IgD-negative memory B cell (primary cell): ENCODE measurements at regions not wholly inside any gene's neighbourhood (a gene's known extent, or its start where the extent isn't known, plus 50 kb on each side); places are given as distances from the start of the nearest gene placed in this dataset.
"Not testable (repeated sequence)": the region's sequence is repeated elsewhere in the genome, so short reads cannot be mapped to it uniquely, and the experiment has no call there.

Experiments
- H3K27ac Mint-ChIP-seq, 3 donors: one replicate each; pipeline ENCODE4 v1.8.0; 2020 to 2022; ENCODE audit warnings: mild to moderate bottlenecking in 3 of 3, mixed read lengths in 3 of 3, moderate library complexity in 1 of 3
- H3K27me3 Mint-ChIP-seq: one replicate; pipeline ENCODE4 v1.8.0; 2021; ENCODE audit warnings: mixed read lengths
- H3K36me3 Mint-ChIP-seq: one replicate; pipeline ENCODE4 v1.8.0; 2020; ENCODE audit warnings: mild to moderate bottlenecking, mixed read lengths
- H3K4me1 Mint-ChIP-seq, 3 donors: one replicate each; pipeline ENCODE4 v1.8.0; 2020 to 2022; ENCODE audit warnings: mixed read lengths in 3 of 3, mild to moderate bottlenecking in 1 of 3
- H3K4me3 Mint-ChIP-seq, 4 donors: one replicate each; pipeline ENCODE4 v1.8.0; 2020 to 2022; ENCODE audit warnings: mild to moderate bottlenecking in 4 of 4, mixed read lengths in 4 of 4, moderate library complexity in 3 of 4
- H3K9me3 Mint-ChIP-seq, 3 donors: one replicate each; pipeline ENCODE4 v1.8.0; 2020 to 2021; ENCODE audit warnings: mixed read lengths in 3 of 3, mild to moderate bottlenecking in 1 of 3

GRCh38 chr5:99562937-99563627 lies 634.3 kb upstream of the CHD1 start:
- not testable (repeated sequence) for H3K27ac Mint-ChIP-seq, H3K27me3 Mint-ChIP-seq, H3K9me3 Mint-ChIP-seq, H3K4me1 Mint-ChIP-seq, H3K4me3 Mint-ChIP-seq, H3K36me3 Mint-ChIP-seq

GRCh38 chr5:99553211-99553810 lies 624.5 kb upstream of the CHD1 start:
- no peaks in the 10 kb centered on the region for H3K27me3 Mint-ChIP-seq
- H3K9me3 Mint-ChIP-seq, result no peaks in the 10 kb centered on the region
- no peaks in the 10 kb centered on the region for H3K4me1 Mint-ChIP-seq
- H3K36me3 Mint-ChIP-seq, result no peaks in the 10 kb centered on the region
- H3K27ac Mint-ChIP-seq, result no peak overlapping the region
- H3K4me3 Mint-ChIP-seq, result no peak overlapping the region

DNA sequence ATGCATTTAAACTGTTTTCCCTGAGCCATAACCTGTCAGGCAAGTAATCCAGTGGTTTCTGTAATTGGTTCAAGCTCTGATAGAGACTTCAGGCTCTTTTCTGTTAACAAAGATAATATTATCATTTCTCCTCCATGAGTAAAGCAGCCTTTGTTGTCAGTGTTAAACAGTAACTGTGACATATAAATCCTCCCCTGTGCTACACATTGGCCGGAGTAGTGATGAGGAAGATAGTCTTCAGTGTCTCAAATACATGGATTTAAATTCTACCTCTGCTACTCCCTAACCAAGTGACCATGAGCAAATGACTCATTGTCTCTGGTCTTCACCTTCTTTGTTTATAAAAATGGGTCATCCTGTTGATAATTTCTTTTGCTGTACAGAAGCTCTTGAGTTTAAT lies 615.5 kb upstream of the CHD1 start:
- H3K27me3 Mint-ChIP-seq, result no peaks in the 10 kb centered on the region
- H3K27ac Mint-ChIP-seq, result no peak overlapping the region
- H3K36me3 Mint-ChIP-seq, result no peaks in the 10 kb centered on the region
- H3K4me1 Mint-ChIP-seq, result no peaks in the 10 kb centered on the region
- peaks cover 0 to 4% (median 2%) of the 10 kb centered on the region in 3 donors for H3K9me3 Mint-ChIP-seq
- no peak overlapping the region for H3K4me3 Mint-ChIP-seq

DNA sequence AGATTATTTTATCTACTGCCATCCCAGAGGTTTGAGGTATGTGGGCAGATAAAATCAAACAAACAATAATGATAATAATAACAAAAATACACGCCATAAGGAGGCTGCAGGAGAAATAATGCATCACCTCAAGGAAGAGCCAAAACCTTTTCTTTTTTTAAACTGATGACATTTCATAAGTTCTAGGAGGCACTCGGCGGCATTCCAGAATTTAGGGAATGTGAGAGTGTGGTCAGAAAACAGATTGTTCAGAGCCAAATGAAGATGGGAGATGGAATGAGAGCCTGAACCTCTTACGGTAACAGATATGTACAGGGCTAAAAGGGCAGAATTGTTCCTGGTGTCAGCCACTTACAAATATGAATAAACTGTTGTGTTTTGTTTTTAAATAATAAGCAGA lies 615.0 kb upstream of the CHD1 start:
- Mint-ChIP-seq H3K4me3 (no peak overlapping the region), H3K27ac (no peak overlapping the region), H3K36me3 (no peaks in the 10 kb centered on the region), H3K27me3 (no peaks in the 10 kb centered on the region), H3K9me3 (peaks cover 0 to 4% (median 2%) of the 10 kb centered on the region in 3 donors), H3K4me1 (no peaks in the 10 kb centered on the region)

- H3K36me3 Mint-ChIP-seq, H3K27me3 Mint-ChIP-seq: not testable (repeated sequence)
These were observed 605.4 kb upstream of the CHD1 start for GRCh38 chr5:99534241-99534640.

GRCh38 chr5:99521666-99522065 lies 592.9 kb upstream of the CHD1 start:
- H3K9me3 Mint-ChIP-seq, H3K4me3 Mint-ChIP-seq, H3K4me1 Mint-ChIP-seq, H3K27ac Mint-ChIP-seq, H3K36me3 Mint-ChIP-seq, H3K27me3 Mint-ChIP-seq: not testable (repeated sequence)

More at GRCh38 chr5:99534241-99534640, 605.4 kb upstream of the CHD1 start:
- not testable (repeated sequence) for H3K4me1 Mint-ChIP-seq, H3K9me3 Mint-ChIP-seq, H3K27ac Mint-ChIP-seq, H3K4me3 Mint-ChIP-seq

- not testable (repeated sequence) for H3K4me3 Mint-ChIP-seq, H3K27me3 Mint-ChIP-seq, H3K9me3 Mint-ChIP-seq, H3K4me1 Mint-ChIP-seq, H3K36me3 Mint-ChIP-seq, H3K27ac Mint-ChIP-seq
These were observed 587.2 kb upstream of the CHD1 start for GRCh38 chr5:99515864-99516490.

DNA sequence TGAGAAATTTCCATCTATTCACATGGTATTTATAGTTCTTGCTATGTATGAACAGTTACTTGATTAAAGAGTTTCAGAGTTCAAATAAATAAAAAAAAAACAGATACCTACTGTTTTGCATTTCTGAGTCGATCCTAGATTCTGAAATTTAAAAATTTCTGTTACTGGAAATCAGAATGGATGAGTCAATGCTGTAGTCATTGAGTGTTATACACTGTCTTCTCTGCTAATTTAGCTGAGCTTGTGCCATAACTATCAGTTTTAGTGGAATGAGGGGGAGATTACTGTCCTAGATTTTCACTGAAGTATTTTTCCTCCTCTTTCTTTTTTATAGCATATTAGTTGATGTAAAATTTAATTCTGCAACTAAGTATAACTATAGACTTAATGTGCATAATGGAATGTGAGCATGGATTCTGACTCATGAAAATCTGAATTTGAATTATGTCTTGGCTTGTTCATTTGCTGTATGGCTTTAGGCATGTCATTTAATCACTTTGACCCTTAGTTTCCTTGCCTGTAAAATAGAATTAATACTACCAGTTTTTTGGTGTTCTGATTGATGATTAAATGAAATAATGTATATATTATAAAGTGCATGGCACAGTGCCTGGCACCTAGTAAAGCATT lies 581.5 kb upstream of the CHD1 start:
- H3K9me3 Mint-ChIP-seq, H3K4me3 Mint-ChIP-seq, H3K27me3 Mint-ChIP-seq, H3K4me1 Mint-ChIP-seq, H3K36me3 Mint-ChIP-seq, H3K27ac Mint-ChIP-seq: not testable (repeated sequence)

- H3K27me3 Mint-ChIP-seq, H3K36me3 Mint-ChIP-seq, H3K9me3 Mint-ChIP-seq, H3K4me1 Mint-ChIP-seq, H3K4me3 Mint-ChIP-seq, H3K27ac Mint-ChIP-seq: not testable (repeated sequence)
These were observed 580.3 kb upstream of the CHD1 start for GRCh38 chr5:99509064-99509463.

DNA sequence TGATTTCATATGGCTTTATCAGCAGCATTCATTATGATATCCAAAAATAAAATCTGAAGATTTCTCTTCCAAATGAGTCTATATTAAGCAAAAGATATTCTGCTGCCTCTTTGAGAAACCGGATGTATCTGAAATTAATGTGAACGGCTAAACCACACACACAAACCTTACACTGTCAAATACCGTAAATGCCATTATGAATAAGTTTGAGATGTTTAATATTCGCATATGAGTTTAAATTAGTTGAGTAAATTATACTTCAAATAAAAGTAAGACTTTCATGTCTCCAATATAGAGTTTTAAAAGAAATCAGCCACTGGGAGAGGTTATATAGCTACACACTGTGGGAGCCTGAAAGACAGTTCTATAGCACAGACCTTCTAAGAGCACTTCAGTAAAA lies 566.6 kb upstream of the CHD1 start:
- not testable (repeated sequence) for H3K27me3 Mint-ChIP-seq, H3K4me1 Mint-ChIP-seq, H3K9me3 Mint-ChIP-seq, H3K27ac Mint-ChIP-seq, H3K36me3 Mint-ChIP-seq, H3K4me3 Mint-ChIP-seq

GRCh38 chr5:99478450-99478849 lies 549.6 kb upstream of the CHD1 start:
- H3K27ac Mint-ChIP-seq, H3K27me3 Mint-ChIP-seq, H3K36me3 Mint-ChIP-seq, H3K9me3 Mint-ChIP-seq, H3K4me3 Mint-ChIP-seq, H3K4me1 Mint-ChIP-seq: not testable (repeated sequence)

DNA sequence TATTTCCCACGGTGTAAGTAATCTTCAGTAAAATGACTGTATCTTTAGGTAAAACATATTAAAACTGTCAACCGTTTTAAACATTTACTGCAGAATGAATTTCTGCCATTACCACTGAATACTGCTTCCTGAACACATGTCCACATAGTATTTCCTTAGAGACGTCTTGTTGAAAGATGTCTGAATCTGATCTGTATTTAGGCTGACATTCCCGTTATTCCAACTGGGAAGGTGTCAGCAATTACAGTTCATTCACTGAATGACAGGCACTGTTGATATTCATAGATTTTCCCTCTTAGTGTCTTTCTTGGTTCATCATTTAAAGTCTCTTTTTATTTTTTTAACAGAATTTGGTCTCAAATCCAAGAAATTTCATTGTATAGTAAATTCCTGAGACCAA lies 544.5 kb upstream of the CHD1 start:
- not testable (repeated sequence) for H3K36me3 Mint-ChIP-seq, H3K4me3 Mint-ChIP-seq, H3K27ac Mint-ChIP-seq, H3K4me1 Mint-ChIP-seq, H3K9me3 Mint-ChIP-seq, H3K27me3 Mint-ChIP-seq

DNA sequence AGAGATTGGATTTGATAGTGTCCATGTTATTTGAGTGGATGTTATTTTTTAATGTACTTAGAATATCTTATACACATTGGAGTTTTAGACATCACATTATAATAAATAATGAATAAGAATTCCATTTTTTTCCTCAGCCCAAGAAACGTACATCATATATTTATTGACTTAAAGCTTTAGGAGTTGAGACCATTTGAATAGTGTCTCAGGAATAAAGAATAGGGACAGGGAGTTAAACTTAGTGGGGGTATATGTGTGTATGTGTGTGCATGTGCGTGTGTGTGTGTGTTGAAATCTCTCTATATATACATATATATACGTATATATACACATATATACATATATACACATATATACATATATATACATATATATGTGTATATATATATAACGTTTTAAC lies 542.9 kb upstream of the CHD1 start:
- H3K36me3 Mint-ChIP-seq, H3K4me1 Mint-ChIP-seq, H3K27me3 Mint-ChIP-seq, H3K4me3 Mint-ChIP-seq, H3K9me3 Mint-ChIP-seq, H3K27ac Mint-ChIP-seq: not testable (repeated sequence)

DNA sequence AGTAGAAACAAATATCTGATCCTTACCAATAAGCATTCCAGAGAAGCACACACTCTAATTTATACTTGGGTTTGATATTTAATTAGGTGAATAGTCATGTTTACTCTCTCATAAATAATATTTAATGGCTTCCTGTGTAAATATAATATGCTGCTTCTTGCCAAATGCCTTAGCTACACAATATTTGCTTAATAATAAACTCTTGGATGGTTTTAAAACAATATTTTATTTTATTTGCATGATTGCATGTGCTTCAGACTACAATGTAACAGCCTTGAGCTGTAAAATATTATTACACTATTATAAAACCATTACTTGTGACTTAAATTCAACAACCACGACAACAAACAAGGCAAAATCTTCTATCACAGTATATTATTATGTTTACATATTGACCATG lies 542.4 kb upstream of the CHD1 start:
- not testable (repeated sequence) for H3K27ac Mint-ChIP-seq, H3K9me3 Mint-ChIP-seq, H3K27me3 Mint-ChIP-seq, H3K36me3 Mint-ChIP-seq, H3K4me1 Mint-ChIP-seq, H3K4me3 Mint-ChIP-seq

DNA sequence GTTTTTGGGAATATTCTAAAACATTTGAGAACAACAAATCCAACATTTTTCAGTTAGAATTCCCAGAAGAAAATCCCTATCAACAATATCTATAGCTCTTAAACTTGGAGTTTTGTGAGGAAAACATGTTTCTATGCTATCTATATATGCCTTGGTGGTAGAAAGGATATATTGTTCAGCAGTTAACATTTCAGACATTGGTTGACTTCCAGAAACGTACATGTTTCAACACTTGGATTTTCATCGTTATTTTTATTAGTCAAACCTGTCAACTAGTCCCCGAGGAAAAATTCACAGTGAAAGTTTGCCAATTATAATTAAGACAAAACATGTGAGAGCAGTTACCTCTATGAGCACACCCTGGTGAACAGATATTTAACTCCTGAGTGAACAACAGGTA lies 541.8 kb upstream of the CHD1 start:
- H3K4me3 Mint-ChIP-seq, result not testable (repeated sequence)

GRCh38 chr5:99460701-99461100 lies 531.9 kb upstream of the CHD1 start:
- H3K27me3 Mint-ChIP-seq, result no peaks in the 10 kb centered on the region
- no peak overlapping the region for H3K27ac Mint-ChIP-seq
- H3K36me3 Mint-ChIP-seq, result no peaks in the 10 kb centered on the region
- H3K4me3 Mint-ChIP-seq, result no peak overlapping the region
- peaks cover 0 to 2% (median 0%) of the 10 kb centered on the region in 3 donors for H3K9me3 Mint-ChIP-seq
- no peaks in the 10 kb centered on the region for H3K4me1 Mint-ChIP-seq

More for the DNA sequence above, 541.8 kb upstream of the CHD1 start:
- H3K27me3 Mint-ChIP-seq, H3K9me3 Mint-ChIP-seq, H3K4me1 Mint-ChIP-seq, H3K27ac Mint-ChIP-seq, H3K36me3 Mint-ChIP-seq: not testable (repeated sequence)
